Smooth muscle cell (in vitro differentiated cells): ENCODE measurements at regions not wholly inside any gene's neighbourhood (a gene's known extent, or its start where the extent isn't known, plus 50 kb on each side); places are given as distances from the start of the nearest gene placed in this dataset.

Experiments
- DNase-seq: peaks from one replicate; lab custom pipeline; 2025; ENCODE audit not compliant: unreplicated experiment; lab: John Stamatoyannopoulos, UW
- H2AFZ ChIP-seq: fragments of 200-600 bp; sonication (generic); 2 replicates; pipeline ENCODE4 v1.6.0; 2016; ENCODE audit warnings: antibody characterized with exemption, low read depth, mild to moderate bottlenecking
- H3F3A ChIP-seq: fragments of 200-600 bp; sonication (generic); 2 replicates; pipeline ENCODE4 v1.6.0; 2017; ENCODE audit warnings: antibody characterized with exemption, low read depth
- H3K27ac ChIP-seq: fragments of 200-600 bp; sonication (generic); 2 replicates; pipeline ENCODE4 v1.5.1; 2016; ENCODE audit warnings: low read depth, mild to moderate bottlenecking
- H3K27me3 ChIP-seq: fragments of 200-600 bp; sonication (generic); 2 replicates; pipeline ENCODE4 v1.6.1; 2016; ENCODE audit warnings: low read depth, mild to moderate bottlenecking
- H3K36me3 ChIP-seq: fragments of 200-600 bp; sonication (generic); 2 replicates; pipeline ENCODE4 v1.5.1; 2016; ENCODE audit warnings: low read depth
- H3K4me1 ChIP-seq: fragments of 200-600 bp; sonication (generic); 2 replicates; pipeline ENCODE4 v1.5.1; 2016; ENCODE audit warnings: low read depth
- H3K4me2 ChIP-seq: fragments of 200-600 bp; sonication (generic); 2 replicates; pipeline ENCODE4 v1.6.0; 2016; ENCODE audit warnings: mild to moderate bottlenecking
- H3K4me3 ChIP-seq: fragments of 200-600 bp; sonication (generic); 2 replicates; pipeline ENCODE4 v1.5.1; 2016; ENCODE audit warnings: mild to moderate bottlenecking
- H3K79me2 ChIP-seq: fragments of 200-600 bp; sonication (generic); 2 replicates; pipeline ENCODE4 v1.6.0; 2016; ENCODE audit warnings: low read depth, mild to moderate bottlenecking
- H3K9ac ChIP-seq: fragments of 200-600 bp; sonication (generic); 2 replicates; pipeline ENCODE4 v1.6.0; 2016; ENCODE audit warnings: low read depth
- H3K9me3 ChIP-seq: fragments of 200-600 bp; sonication (generic); replicated peaks from 2 replicates; pipeline ENCODE4 v1.5.1; 2016; ENCODE audit warnings: low read depth
- H4K20me1 ChIP-seq: fragments of 200-600 bp; sonication (generic); 2 replicates; pipeline ENCODE4 v1.6.0; 2016; ENCODE audit warnings: low read depth
- WGBS: methylation state at CpG from one replicate; pipeline ENCODE4 v1.1.7; 2016; ENCODE audit warnings: low lambda C conversion rate; 5-methylcytosine and 5-hydroxymethylcytosine counted together
- TF ChIP-seq, protein P1 (sequence below): fragments of 200-600 bp; sonication (generic); IDR thresholded peaks from 2 replicates; pipeline ENCODE4 v1.5.1; 2017; ENCODE audit warnings: borderline replicate concordance, mild to moderate bottlenecking, antibody characterized with exemption; ENCODE audit not compliant: insufficient read depth, poor library complexity, severe bottlenecking

DNA sequence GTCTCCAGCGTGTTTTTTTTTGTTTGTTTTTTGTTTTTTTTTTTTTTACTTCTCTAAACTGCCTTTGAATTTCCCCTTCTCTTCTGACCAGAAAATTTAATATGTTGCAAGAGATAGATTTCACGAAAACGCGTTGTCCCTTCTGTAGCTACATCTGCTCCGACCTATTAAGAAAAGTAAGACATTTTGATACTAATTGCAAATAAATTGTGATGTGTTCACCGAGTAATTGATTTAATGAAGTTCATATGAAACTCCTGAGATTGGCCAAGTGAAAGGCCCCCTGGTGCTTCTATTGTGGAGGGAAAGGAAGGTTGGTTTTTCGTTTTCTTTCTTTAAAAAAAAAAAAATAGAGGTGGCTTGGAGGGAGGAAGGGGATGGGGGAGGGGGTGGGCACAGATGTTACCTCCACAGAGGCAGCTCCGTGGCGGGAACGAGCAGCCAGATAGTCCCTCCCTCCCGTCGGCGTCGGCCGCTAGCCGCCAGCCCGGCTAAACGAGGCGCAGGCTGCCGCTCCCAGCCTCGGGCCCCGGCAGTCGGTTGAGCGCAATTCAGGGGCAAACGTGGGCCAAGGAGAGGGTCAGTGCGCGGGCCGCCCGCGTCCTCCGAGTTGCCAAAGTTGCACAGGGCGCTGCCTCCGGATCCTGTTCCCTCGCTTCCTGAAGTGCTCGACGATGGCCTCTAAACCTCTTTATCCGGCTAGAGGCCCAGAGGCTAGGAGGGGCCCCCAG lies 139.1 kb upstream of the ZIC3 start:
- peak overlapping the region; percentile 86 for H3K4me2 ChIP-seq
- H3K9ac ChIP-seq = no peak overlapping the region
- H3K36me3 ChIP-seq = no peaks in the 10 kb centered on the region
- 45% methylated on average over 29 of the region's 37 CpGs for WGBS
- H3K4me1 ChIP-seq = peaks cover 4% of the 10 kb centered on the region
- DNase-seq = no peak
- no peaks in the 10 kb centered on the region for H4K20me1 ChIP-seq
- H3K27me3 ChIP-seq = peaks cover 95% of the 10 kb centered on the region
- H3K79me2 ChIP-seq = no peaks in the 10 kb centered on the region
- no peak overlapping the region for H3K27ac ChIP-seq
- no peaks in the 10 kb centered on the region for H3K9me3 ChIP-seq
- H3K4me3 ChIP-seq = peak overlapping the region; percentile 47
- TF ChIP-seq, protein P1, sequence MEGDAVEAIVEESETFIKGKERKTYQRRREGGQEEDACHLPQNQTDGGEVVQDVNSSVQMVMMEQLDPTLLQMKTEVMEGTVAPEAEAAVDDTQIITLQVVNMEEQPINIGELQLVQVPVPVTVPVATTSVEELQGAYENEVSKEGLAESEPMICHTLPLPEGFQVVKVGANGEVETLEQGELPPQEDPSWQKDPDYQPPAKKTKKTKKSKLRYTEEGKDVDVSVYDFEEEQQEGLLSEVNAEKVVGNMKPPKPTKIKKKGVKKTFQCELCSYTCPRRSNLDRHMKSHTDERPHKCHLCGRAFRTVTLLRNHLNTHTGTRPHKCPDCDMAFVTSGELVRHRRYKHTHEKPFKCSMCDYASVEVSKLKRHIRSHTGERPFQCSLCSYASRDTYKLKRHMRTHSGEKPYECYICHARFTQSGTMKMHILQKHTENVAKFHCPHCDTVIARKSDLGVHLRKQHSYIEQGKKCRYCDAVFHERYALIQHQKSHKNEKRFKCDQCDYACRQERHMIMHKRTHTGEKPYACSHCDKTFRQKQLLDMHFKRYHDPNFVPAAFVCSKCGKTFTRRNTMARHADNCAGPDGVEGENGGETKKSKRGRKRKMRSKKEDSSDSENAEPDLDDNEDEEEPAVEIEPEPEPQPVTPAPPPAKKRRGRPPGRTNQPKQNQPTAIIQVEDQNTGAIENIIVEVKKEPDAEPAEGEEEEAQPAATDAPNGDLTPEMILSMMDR = no peak
- H2AFZ ChIP-seq = no peak overlapping the region
- H3F3A ChIP-seq = no peaks in the 10 kb centered on the region

DNA sequence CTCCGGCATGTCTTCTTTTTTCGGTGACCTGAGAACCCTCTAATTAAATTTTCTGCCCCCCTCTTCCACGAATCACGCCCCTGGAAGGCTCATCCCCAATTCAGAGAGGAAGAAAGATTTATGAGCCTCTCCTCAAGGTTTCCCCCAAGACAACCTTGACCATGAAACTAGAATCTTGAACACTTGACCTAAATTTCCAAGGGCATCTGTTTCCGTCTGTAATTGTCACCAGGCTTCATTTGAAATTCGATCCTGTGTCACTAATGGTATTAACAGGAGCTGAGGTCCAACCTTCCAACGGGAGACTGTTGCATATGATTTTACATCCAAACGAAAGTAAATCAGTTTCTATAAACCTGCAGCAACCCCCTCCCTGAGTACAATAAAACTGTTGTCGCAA lies 139.9 kb upstream of the ZIC3 start:
- no peak overlapping the region for H3K9ac ChIP-seq
- H3K36me3 ChIP-seq = no peaks in the 10 kb centered on the region
- H3K27me3 ChIP-seq = peaks cover 95% of the 10 kb centered on the region
- H3K79me2 ChIP-seq = no peaks in the 10 kb centered on the region
- WGBS = 47% methylated on average over 9 of the region's 9 CpGs
- DNase-seq = no peak
- H3K4me3 ChIP-seq = no peak overlapping the region
- peaks cover 4% of the 10 kb centered on the region for H3K4me1 ChIP-seq
- no peaks in the 10 kb centered on the region for H3F3A ChIP-seq
- no peak overlapping the region for H3K27ac ChIP-seq
- H4K20me1 ChIP-seq = no peaks in the 10 kb centered on the region
- TF ChIP-seq, protein P1 = no peak
- no peak overlapping the region for H3K4me2 ChIP-seq
- H3K9me3 ChIP-seq = no peaks in the 10 kb centered on the region
- H2AFZ ChIP-seq = no peak overlapping the region

DNA sequence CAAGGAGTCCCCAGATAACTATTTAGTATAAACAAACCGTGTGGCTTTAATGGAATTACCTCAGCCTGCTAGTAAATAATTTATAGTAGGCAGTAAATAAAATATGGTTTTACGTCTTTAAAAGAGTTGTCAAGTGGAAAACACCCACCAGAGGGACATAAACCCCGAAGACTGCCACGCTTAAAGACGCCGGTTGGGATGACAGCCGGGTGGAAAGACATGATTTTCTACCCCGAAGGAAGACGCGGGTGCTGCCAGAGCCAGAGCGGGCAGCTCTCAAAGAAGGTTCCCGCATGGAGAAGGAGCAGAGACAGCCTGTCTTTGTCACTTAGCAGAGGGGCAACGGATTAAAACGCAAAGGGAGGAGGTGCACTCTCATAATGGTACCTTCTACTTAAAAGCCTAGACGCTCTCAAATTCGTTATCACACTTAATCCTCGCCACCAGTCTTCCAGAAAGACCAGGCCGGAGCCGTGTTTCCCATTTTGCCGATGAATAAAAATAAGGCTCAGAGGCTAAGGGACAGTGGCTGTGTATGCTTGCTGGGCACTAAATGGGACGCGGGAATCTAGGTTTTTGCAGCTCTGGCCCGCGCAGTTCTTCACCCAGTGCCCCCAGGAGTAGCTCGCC lies 140.5 kb upstream of the ZIC3 start:
- Histone ChIP-seq H3K36me3 (no peaks in the 10 kb centered on the region), H4K20me1 (no peaks in the 10 kb centered on the region), H3K9me3 (no peaks in the 10 kb centered on the region), H3K4me1 (peaks cover 4% of the 10 kb centered on the region), H3K4me3 (no peak overlapping the region), H3K27ac (no peak overlapping the region), H3K27me3 (peaks cover 90% of the 10 kb centered on the region), H3K4me2 (no peak overlapping the region), H3K9ac (no peak overlapping the region), H2AFZ (no peak overlapping the region), H3F3A (no peaks in the 10 kb centered on the region), H3K79me2 (no peaks in the 10 kb centered on the region)
- 45% methylated on average over 24 of the region's 25 CpGs for WGBS
- DNase-seq = no peak
- TF ChIP-seq, protein P1 = no peak
